Right lobe of liver (tissue), 4 donors: ENCODE measurements at regions not wholly inside any gene's neighbourhood (a gene's known extent, or its start where the extent isn't known, plus 50 kb on each side); places are given as distances from the start of the nearest gene placed in this dataset.

ENCODE experiments used
- POLR2A ChIP-seq: fragments of 450-650 bp; IDR thresholded peaks from one replicate; pipeline ENCODE4 v1.6.1; 2017; ENCODE audit warnings: antibody characterized with exemption, mild to moderate bottlenecking
- TF ChIP-seq, protein P1 (sequence below), 4 donors: fragments of 200-600 bp in 3 of 4; fragments of 450-650 bp in 1 of 4; IDR thresholded peaks; one replicate each; pipeline versions ENCODE4 v1.5.1 to v1.8.0; 2016 to 2022; ENCODE audit warnings: antibody characterized with exemption in 4 of 4, mild to moderate bottlenecking in 2 of 4
- donor health status: DM: no; HTN: no; CAD: no.
- donor health status: DM: no; HTN: no; CAD: no.
- donor health status: DM: no; HTN: yes; CAD: no.

DNA sequence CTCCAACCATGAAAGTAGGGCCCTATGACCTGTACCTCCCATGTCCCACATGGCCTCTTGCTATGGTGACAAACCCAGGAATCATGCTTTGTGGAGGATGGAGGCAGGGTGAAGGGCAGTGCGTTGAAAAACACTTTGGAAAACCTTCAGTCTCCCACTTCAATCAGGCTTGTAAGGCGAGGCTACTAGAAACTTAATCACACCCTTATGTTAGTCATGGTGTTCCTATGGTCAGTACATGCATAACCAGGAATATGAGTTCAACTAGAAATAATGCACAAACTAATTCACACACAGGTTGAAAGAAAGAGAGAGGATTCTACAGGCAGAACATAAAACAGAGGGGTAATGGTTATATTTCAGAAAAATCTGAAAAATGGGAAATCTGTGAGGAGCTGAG is 601.1 kb downstream of the KCTD16 start:
- TF ChIP-seq, protein P1, sequence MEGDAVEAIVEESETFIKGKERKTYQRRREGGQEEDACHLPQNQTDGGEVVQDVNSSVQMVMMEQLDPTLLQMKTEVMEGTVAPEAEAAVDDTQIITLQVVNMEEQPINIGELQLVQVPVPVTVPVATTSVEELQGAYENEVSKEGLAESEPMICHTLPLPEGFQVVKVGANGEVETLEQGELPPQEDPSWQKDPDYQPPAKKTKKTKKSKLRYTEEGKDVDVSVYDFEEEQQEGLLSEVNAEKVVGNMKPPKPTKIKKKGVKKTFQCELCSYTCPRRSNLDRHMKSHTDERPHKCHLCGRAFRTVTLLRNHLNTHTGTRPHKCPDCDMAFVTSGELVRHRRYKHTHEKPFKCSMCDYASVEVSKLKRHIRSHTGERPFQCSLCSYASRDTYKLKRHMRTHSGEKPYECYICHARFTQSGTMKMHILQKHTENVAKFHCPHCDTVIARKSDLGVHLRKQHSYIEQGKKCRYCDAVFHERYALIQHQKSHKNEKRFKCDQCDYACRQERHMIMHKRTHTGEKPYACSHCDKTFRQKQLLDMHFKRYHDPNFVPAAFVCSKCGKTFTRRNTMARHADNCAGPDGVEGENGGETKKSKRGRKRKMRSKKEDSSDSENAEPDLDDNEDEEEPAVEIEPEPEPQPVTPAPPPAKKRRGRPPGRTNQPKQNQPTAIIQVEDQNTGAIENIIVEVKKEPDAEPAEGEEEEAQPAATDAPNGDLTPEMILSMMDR (IDR thresholded peaks at IDR 0.05), result no peak
- no peak for TF ChIP-seq POLR2A
